ENCODE measurements at regions not wholly inside any gene's neighbourhood (a gene's known extent, or its start where the extent isn't known, plus 50 kb on each side); places are given as distances from the start of the nearest gene placed in this dataset.

DNA sequence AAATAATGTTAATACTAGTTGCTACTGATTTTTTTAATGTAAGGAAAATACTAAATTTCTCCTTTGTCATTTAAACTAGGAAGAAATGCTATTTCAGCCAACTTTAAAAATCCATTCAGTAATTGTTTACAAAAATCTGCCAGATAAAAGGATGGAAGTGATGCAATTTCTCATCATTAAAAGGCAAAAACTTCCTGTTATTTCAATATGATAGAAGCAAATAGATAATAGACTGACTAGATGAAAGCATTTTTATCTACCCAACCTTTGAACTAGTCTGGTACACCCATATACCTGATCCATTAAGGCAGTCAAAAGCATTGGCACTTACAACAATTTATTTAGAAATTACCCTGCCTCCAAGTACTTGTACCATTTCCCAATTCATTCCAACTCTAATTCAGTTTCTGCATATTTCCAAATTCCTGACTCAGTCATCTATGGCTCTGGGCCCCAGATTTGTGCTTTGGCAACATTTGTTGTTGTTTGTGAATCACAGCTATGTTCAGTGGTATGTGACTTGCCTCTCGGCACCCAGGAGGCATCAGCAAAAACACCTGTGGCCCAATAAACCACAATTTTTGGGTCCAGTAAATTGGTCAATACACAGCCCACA lies 482.6 kb upstream of the SEMA3A start:
- no peak for DNase-seq
- no peak for TF ChIP-seq POLR2A (IDR thresholded peaks at IDR 0.05; ENCODE audit: low read length)
- TF ChIP-seq GATA1 (IDR thresholded peaks at IDR 0.05; ENCODE audit: low read depth, low read length): no peak

DNA sequence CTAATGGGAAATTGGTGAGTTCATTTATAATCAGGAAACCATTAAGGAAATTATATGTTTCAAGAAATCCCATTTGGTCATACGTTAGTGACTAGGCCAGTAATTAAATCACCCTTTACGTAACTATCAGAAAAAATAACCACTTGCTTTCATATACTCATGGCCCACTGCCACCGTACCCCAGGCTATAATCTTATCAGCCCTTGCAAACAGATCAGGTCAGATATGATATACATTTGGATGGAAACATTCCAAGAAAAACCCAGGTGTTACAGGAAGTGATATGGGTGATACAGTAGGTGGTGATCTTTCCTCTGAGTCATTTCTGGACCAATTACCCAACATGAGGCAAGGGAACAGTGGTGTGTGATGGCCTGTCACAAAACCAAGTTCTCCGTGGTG lies 481.0 kb upstream of the SEMA3A start:
- TF ChIP-seq GATA1 (IDR thresholded peaks at IDR 0.05; ENCODE audit: low read depth, low read length) (no peak), POLR2A (IDR thresholded peaks at IDR 0.05; ENCODE audit: low read length) (no peak)
- peak in 1 of 2 experiments; percentile 0 for DNase-seq

GRCh38 chr7:84674236-84674913 lies 479.8 kb upstream of the SEMA3A start:
- DNase-seq: no peak
- TF ChIP-seq POLR2A (IDR thresholded peaks at IDR 0.05; ENCODE audit: low read length) (no peak), GATA1 (IDR thresholded peaks at IDR 0.05; ENCODE audit: low read depth, low read length) (no peak)

- no peak for DNase-seq
- TF ChIP-seq GATA1 (IDR thresholded peaks at IDR 0.05; ENCODE audit: low read depth, low read length) (no peak), POLR2A (IDR thresholded peaks at IDR 0.05; ENCODE audit: low read length) (no peak)
Measured at GRCh38 chr7:84669177-84669732, 474.7 kb upstream of the SEMA3A start.

GRCh38 chr7:84668116-84668515 lies 473.5 kb upstream of the SEMA3A start:
- no peak for DNase-seq
- TF ChIP-seq POLR2A (IDR thresholded peaks at IDR 0.05; ENCODE audit: low read length): no peak
- TF ChIP-seq GATA1 (IDR thresholded peaks at IDR 0.05; ENCODE audit: low read depth, low read length): no peak

- DNase-seq: no peak
- TF ChIP-seq POLR2A (IDR thresholded peaks at IDR 0.05; ENCODE audit: low read length) (no peak), GATA1 (IDR thresholded peaks at IDR 0.05; ENCODE audit: low read depth, low read length) (no peak)
Measured at GRCh38 chr7:84666651-84667050, 472.1 kb upstream of the SEMA3A start.

- DNase-seq: no peak
- TF ChIP-seq GATA1 (IDR thresholded peaks at IDR 0.05; ENCODE audit: low read depth, low read length): no peak
- no peak for TF ChIP-seq POLR2A (IDR thresholded peaks at IDR 0.05; ENCODE audit: low read length)
Measured at GRCh38 chr7:84665339-84665738, 470.8 kb upstream of the SEMA3A start.

DNA sequence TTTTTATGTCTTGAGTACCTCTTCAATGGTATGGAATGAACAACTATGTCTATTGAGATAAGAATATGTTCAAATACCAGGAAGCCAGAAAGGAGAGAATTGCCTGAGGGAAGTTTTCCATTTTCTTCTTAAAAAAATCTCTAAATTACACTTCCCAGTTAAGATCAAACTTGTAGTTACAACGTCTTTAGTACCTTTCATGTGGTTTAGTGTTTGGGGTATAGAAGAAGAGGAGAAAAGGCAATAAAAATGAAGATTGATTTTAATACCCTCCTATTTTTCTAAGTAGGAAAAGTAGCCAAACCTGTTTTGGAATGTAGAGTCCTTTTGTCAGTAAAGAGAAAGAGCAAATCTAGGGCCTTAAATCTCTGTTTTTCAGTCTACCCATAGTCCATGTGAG lies 470.0 kb upstream of the SEMA3A start:
- no peak for DNase-seq
- no peak for TF ChIP-seq POLR2A (IDR thresholded peaks at IDR 0.05; ENCODE audit: low read length)

GRCh38 chr7:84663224-84663623 lies 468.6 kb upstream of the SEMA3A start:
- no peak for DNase-seq
- TF ChIP-seq POLR2A (IDR thresholded peaks at IDR 0.05; ENCODE audit: low read length) (no peak), GATA1 (IDR thresholded peaks at IDR 0.05; ENCODE audit: low read depth, low read length) (no peak)

DNA sequence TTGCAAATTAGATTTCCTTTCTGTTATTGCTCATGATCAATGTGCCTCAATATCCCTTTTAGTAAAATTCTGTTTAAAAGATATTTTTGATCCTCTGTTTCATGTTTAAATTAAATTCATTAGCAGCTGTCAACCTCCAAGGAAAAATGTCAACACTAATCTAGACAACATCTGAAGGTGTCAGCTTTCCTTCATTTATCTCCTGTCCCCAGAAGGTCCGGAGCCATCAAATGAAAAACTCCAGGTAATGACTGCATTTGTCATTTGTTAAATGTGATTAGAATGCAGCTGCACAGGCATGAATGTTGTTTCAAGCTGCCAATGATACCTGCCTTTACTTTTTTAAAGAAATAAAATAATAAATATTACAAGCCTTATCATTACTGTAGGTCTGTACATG lies 463.7 kb upstream of the SEMA3A start:
- no peak for DNase-seq
- TF ChIP-seq GATA1 (IDR thresholded peaks at IDR 0.05; ENCODE audit: low read depth, low read length): no peak
- no peak for TF ChIP-seq POLR2A (IDR thresholded peaks at IDR 0.05; ENCODE audit: low read length)

GRCh38 chr7:84654273-84654672 lies 459.7 kb upstream of the SEMA3A start:
- no peak for TF ChIP-seq GATA1 (IDR thresholded peaks at IDR 0.05; ENCODE audit: low read depth, low read length)
- no peak for TF ChIP-seq POLR2A (IDR thresholded peaks at IDR 0.05; ENCODE audit: low read length)
- DNase-seq: no peak

DNA sequence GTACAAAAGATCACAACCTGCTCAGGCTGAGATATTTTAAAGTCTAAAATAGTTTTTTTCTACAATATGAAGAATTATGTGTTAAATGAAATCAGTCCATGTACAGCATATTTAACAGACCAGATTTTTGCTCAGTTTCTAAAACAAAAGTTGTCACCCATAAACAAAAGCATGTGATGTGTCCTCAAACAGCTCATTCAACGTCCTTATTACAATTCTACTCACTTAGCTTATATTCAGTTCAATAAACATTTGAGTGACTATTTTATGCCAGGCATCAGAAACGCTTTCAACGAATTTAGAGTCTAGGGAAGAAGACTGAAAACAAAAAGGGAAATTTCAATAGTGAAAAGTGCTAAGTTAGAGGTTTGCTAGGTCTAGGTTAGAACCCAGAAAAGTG lies 457.3 kb upstream of the SEMA3A start:
- DNase-seq: no peak
- TF ChIP-seq GATA1 (IDR thresholded peaks at IDR 0.05; ENCODE audit: low read depth, low read length) (no peak), POLR2A (IDR thresholded peaks at IDR 0.05; ENCODE audit: low read length) (no peak)

DNA sequence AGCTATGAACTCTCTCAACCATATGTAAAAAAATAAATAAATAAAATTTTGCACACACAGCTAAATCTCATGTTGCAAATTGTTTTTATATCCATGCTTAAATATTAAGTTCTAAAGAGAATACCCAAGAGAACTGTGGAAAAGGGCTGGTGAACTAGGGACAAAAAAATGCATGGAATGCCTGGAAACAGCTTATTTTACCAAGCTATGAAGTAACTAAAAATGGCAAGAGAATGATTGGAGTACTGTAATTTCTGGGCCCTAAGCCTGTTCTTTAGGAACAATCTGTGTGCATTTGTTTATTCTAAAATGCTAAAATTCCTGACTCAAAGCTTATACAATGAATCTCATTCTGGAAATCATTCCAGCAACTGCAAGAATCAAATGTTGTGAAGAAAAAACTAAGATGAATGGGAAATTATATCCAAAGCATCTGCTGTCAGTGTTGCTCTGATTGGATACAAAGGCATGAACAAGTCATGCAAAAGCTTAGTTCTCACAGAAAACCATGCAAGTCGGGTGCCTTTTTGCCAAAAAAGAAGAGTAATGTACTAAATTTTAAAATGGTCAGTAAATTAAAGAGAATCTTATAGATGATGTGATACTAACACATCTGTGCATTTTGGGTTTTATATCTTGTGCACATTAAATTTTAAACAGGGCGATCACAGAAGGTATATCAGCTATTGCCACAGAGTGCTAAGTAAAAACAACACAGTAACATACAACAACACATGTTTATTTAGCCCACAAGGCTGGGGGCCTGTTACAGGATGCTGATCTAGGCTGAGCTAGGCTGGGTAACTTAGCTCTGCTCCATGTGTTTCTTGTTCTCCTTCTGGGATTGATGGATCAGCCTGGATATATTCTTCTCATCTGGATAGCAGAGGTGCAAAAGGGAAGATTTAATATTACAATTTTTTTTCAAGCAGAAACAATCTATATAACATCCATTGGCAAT lies 453.5 kb upstream of the SEMA3A start:
- no peak for DNase-seq
- no peak for TF ChIP-seq POLR2A (IDR thresholded peaks at IDR 0.05; ENCODE audit: low read length)
- no peak for TF ChIP-seq GATA1 (IDR thresholded peaks at IDR 0.05; ENCODE audit: low read depth, low read length)

GRCh38 chr7:84642611-84643010 lies 448.0 kb upstream of the SEMA3A start:
- TF ChIP-seq POLR2A (IDR thresholded peaks at IDR 0.05; ENCODE audit: low read length): no peak
- no peak for TF ChIP-seq GATA1 (IDR thresholded peaks at IDR 0.05; ENCODE audit: low read depth, low read length)

More at GRCh38 chr7:84642611-84643010, 448.0 kb upstream of the SEMA3A start:
- no peak for DNase-seq
